Ascending aorta (tissue), 2 donors: ENCODE measurements at regions not wholly inside any gene's neighbourhood (a gene's known extent, or its start where the extent isn't known, plus 50 kb on each side); places are given as distances from the start of the nearest gene placed in this dataset.

Experiments
- DNase-seq, 2 donors: peaks; one replicate each; pipeline ENCODE4 v3.0.0-alpha.2; 2019; ENCODE audit warnings: low spot score in 2 of 2
- H3K27ac ChIP-seq, 2 donors: fragments of 200-600 bp; sonication (generic); one replicate each; pipeline ENCODE4 v1.5.1; 2016 to 2017; ENCODE audit warnings: mild to moderate bottlenecking in 1 of 2
- H3K27me3 ChIP-seq: fragments of 200-600 bp; sonication (generic); one replicate; pipeline ENCODE4 v1.5.1; 2017
- H3K36me3 ChIP-seq, 2 donors: fragments of 200-600 bp; sonication (generic); one replicate each; pipeline ENCODE4 v1.5.1; 2016
- H3K4me1 ChIP-seq, 2 donors: fragments of 200-600 bp; sonication (generic); one replicate each; pipeline ENCODE4 v1.5.1; 2016 to 2017; ENCODE audit warnings: mild to moderate bottlenecking in 1 of 2
- H3K4me3 ChIP-seq, 2 donors: fragments of 200-600 bp; sonication (generic); one replicate each; pipeline ENCODE4 v1.5.1; 2016 to 2017; ENCODE audit warnings: mild to moderate bottlenecking in 1 of 2
- H3K9me3 ChIP-seq, 2 donors: fragments of 200-600 bp; sonication (generic); one replicate each; pipeline ENCODE4 v1.5.1; 2016
- CTCF ChIP-seq, 3 experiments: fragments of 200-600 bp in 2 of 3; fragments of 450-650 bp in 1 of 3; sonication (generic) in 2 of 3; IDR thresholded peaks; one replicate each; pipeline ENCODE4 v1.5.1; 2016 to 2019; ENCODE audit warnings: antibody characterized with exemption in 3 of 3, mild to moderate bottlenecking in 1 of 3, moderate library complexity in 1 of 3
- intact Hi-C: fragments of 100-400 bp; cut with DNase I; formaldehyde crosslinking; loops from one replicate; pipeline ENCODE4 v1.15.1; 2023

GRCh38 chr1:192022827-192023226 is 135.4 kb upstream of the RGS18 start:
- H3K27ac ChIP-seq: no peak overlapping the region
- no peaks in the 10 kb centered on the region for H3K9me3 ChIP-seq
- no peaks in the 10 kb centered on the region for H3K27me3 ChIP-seq
- H3K4me3 ChIP-seq: no peak overlapping the region
- H3K36me3 ChIP-seq: no peaks in the 10 kb centered on the region
- H3K4me1 ChIP-seq: no peaks in the 10 kb centered on the region
- intact Hi-C loops: no loop called here
- no peak for DNase-seq
- no peak for TF ChIP-seq CTCF (IDR thresholded peaks at IDR 0.05)

GRCh38 chr1:192024881-192025280 is 133.4 kb upstream of the RGS18 start:
- H3K9me3 ChIP-seq: no peaks in the 10 kb centered on the region
- no peak for DNase-seq
- H3K27ac ChIP-seq: no peak overlapping the region
- H3K4me3 ChIP-seq: no peak overlapping the region
- H3K4me1 ChIP-seq: no peaks in the 10 kb centered on the region
- intact Hi-C loops: no loop called here
- no peak for TF ChIP-seq CTCF (IDR thresholded peaks at IDR 0.05)
- H3K27me3 ChIP-seq: no peaks in the 10 kb centered on the region
- no peaks in the 10 kb centered on the region for H3K36me3 ChIP-seq

GRCh38 chr1:192038567-192038966 is 119.7 kb upstream of the RGS18 start:
- no peak for TF ChIP-seq CTCF (IDR thresholded peaks at IDR 0.05)
- Histone ChIP-seq H3K27ac (no peak overlapping the region), H3K4me3 (no peak overlapping the region), H3K4me1 (no peaks in the 10 kb centered on the region), H3K36me3 (no peaks in the 10 kb centered on the region), H3K9me3 (peaks cover 0 to 5% of the 10 kb centered on the region in 2 donors), H3K27me3 (no peaks in the 10 kb centered on the region)
- intact Hi-C loops: no loop called here
- no peak for DNase-seq

- Histone ChIP-seq H3K4me1 (no peaks in the 10 kb centered on the region), H3K27ac (no peak overlapping the region), H3K27me3 (no peaks in the 10 kb centered on the region), H3K9me3 (no peaks in the 10 kb centered on the region), H3K36me3 (no peaks in the 10 kb centered on the region), H3K4me3 (no peak overlapping the region)
- DNase-seq: no peak
- TF ChIP-seq CTCF (IDR thresholded peaks at IDR 0.05): no peak
- intact Hi-C loops: no loop called here
These were observed 113.1 kb upstream of the RGS18 start for GRCh38 chr1:192045131-192045530.

GRCh38 chr1:192053531-192053971 is 104.7 kb upstream of the RGS18 start:
- Histone ChIP-seq H3K27me3 (no peaks in the 10 kb centered on the region), H3K9me3 (no peaks in the 10 kb centered on the region), H3K27ac (no peak overlapping the region), H3K4me1 (peaks cover 0 to 2% of the 10 kb centered on the region in 2 donors), H3K36me3 (no peaks in the 10 kb centered on the region), H3K4me3 (no peak overlapping the region)
- intact Hi-C loops: no loop called here
- no peak for TF ChIP-seq CTCF (IDR thresholded peaks at IDR 0.05)
- DNase-seq: no peak

GRCh38 chr1:192057766-192058165 is 100.5 kb upstream of the RGS18 start:
- Histone ChIP-seq H3K27me3 (no peaks in the 10 kb centered on the region), H3K27ac (no peak overlapping the region), H3K9me3 (no peaks in the 10 kb centered on the region), H3K4me1 (peaks cover 0 to 2% of the 10 kb centered on the region in 2 donors), H3K4me3 (no peak overlapping the region), H3K36me3 (no peaks in the 10 kb centered on the region)
- intact Hi-C loops: no loop called here
- no peak for TF ChIP-seq CTCF (IDR thresholded peaks at IDR 0.05)
- DNase-seq: no peak
